Hepatocyte (in vitro differentiated cells): ENCODE measurements at regions not wholly inside any gene's neighbourhood (a gene's known extent, or its start where the extent isn't known, plus 50 kb on each side); places are given as distances from the start of the nearest gene placed in this dataset.

Experiments used
- DNase-seq: peaks from one replicate; pipeline ENCODE4 v3.0.0-alpha.2; 2016; ENCODE audit warnings: low spot score
- H2AFZ ChIP-seq: fragments of 200-600 bp; sonication (generic); 2 replicates; pipeline ENCODE4 v1.6.0; 2016; ENCODE audit warnings: antibody characterized with exemption, mild to moderate bottlenecking
- H3K27ac ChIP-seq: fragments of 200-600 bp; sonication (generic); 2 replicates; pipeline ENCODE4 v1.5.1; 2016; ENCODE audit warnings: mild to moderate bottlenecking
- H3K27me3 ChIP-seq: fragments of 200-600 bp; sonication (generic); 2 replicates; pipeline ENCODE4 v1.6.1; 2016
- H3K36me3 ChIP-seq: fragments of 200-600 bp; sonication (generic); replicated peaks from 2 replicates; pipeline ENCODE4 v1.5.1; 2016; ENCODE audit warnings: low read depth; ENCODE audit not compliant: insufficient read depth
- H3K4me1 ChIP-seq: fragments of 200-600 bp; sonication (generic); 2 replicates; pipeline ENCODE4 v1.5.1; 2016; ENCODE audit warnings: mild to moderate bottlenecking, moderate library complexity; ENCODE audit not compliant: insufficient read depth
- H3K4me2 ChIP-seq: fragments of 200-600 bp; sonication (generic); 2 replicates; pipeline ENCODE4 v1.6.0; 2016
- H3K4me3 ChIP-seq: fragments of 200-600 bp; sonication (generic); 2 replicates; pipeline ENCODE4 v1.5.1; 2016; ENCODE audit warnings: mild to moderate bottlenecking
- H3K79me2 ChIP-seq: fragments of 200-600 bp; sonication (generic); 2 replicates; pipeline ENCODE4 v1.6.0; 2017; ENCODE audit warnings: mild to moderate bottlenecking
- H3K9me2 ChIP-seq: fragments of 200-600 bp; sonication (generic); replicated peaks from 2 replicates; pipeline ENCODE4 v1.6.0; 2017; ENCODE audit warnings: mild to moderate bottlenecking; ENCODE audit not compliant: insufficient read depth
- H3K9me3 ChIP-seq: fragments of 200-600 bp; sonication (generic); 2 replicates; pipeline ENCODE4 v1.5.1; 2016; ENCODE audit warnings: low read depth, mild to moderate bottlenecking
- H4K20me1 ChIP-seq: fragments of 200-600 bp; sonication (generic); 2 replicates; pipeline ENCODE4 v1.6.0; 2016; ENCODE audit warnings: mild to moderate bottlenecking; ENCODE audit not compliant: insufficient read depth, poor library complexity, severe bottlenecking
- CTCF ChIP-seq: fragments of 200-600 bp; sonication (generic); IDR thresholded peaks from 2 replicates; pipeline ENCODE4 v1.5.1; 2016; ENCODE audit warnings: antibody characterized with exemption, mild to moderate bottlenecking; ENCODE audit not compliant: poor library complexity
- EZH2 ChIP-seq: fragments of 200-600 bp; sonication (generic); IDR thresholded peaks from 2 replicates; pipeline ENCODE4 v1.6.1; 2016; ENCODE audit warnings: antibody characterized with exemption, mild to moderate bottlenecking, borderline replicate concordance
- EZH2phosphoT487 ChIP-seq: fragments of 200-600 bp; sonication (generic); IDR thresholded peaks from one replicate; pipeline ENCODE4 v1.6.1; 2018; ENCODE audit warnings: antibody characterized with exemption, mild to moderate bottlenecking, low read depth, moderate library complexity; ENCODE audit not compliant: unreplicated experiment, severe bottlenecking
- WGBS: methylation state at CpG from one replicate; pipeline ENCODE4 v1.1.6; 2016; ENCODE audit warnings: low lambda C conversion rate; ENCODE audit errors: missing lambda C conversion rate; 5-methylcytosine and 5-hydroxymethylcytosine counted together

GRCh38 chr15:66909381-66909890, 156.0 kb upstream of the SMAD3 start:
- Histone ChIP-seq H3K4me3 (no peak overlapping the region), H3K27ac (no peak overlapping the region), H3K36me3 (no peaks in the 10 kb centered on the region), H2AFZ (no peak overlapping the region), H3K9me2 (no peaks in the 10 kb centered on the region), H3K79me2 (no peaks in the 10 kb centered on the region), H3K4me1 (peaks cover 11% of the 10 kb centered on the region), H4K20me1 (no peaks in the 10 kb centered on the region), H3K4me2 (no peak overlapping the region), H3K9me3 (no peaks in the 10 kb centered on the region), H3K27me3 (no peaks in the 10 kb centered on the region)
- no peak for DNase-seq
- WGBS = 92% methylated on average over 7 of the region's 7 CpGs
- no peak for TF ChIP-seq CTCF
- no peak for TF ChIP-seq EZH2
- no peak for TF ChIP-seq EZH2phosphoT487

- Histone ChIP-seq H2AFZ (no peak overlapping the region), H3K27me3 (no peaks in the 10 kb centered on the region), H4K20me1 (no peaks in the 10 kb centered on the region), H3K79me2 (no peaks in the 10 kb centered on the region), H3K9me3 (no peaks in the 10 kb centered on the region), H3K27ac (no peak overlapping the region), H3K4me3 (no peak overlapping the region), H3K36me3 (no peaks in the 10 kb centered on the region), H3K9me2 (no peaks in the 10 kb centered on the region), H3K4me1 (peaks cover 11% of the 10 kb centered on the region), H3K4me2 (no peak overlapping the region)
- TF ChIP-seq EZH2 (no peak), EZH2phosphoT487 (no peak), CTCF (no peak)
- WGBS = 86% methylated on average over 13 of the region's 13 CpGs
- no peak for DNase-seq
Observed at GRCh38 chr15:66911131-66911700, 154.2 kb upstream of the SMAD3 start.

GRCh38 chr15:66912001-66912400, 153.4 kb upstream of the SMAD3 start:
- no peak for DNase-seq
- WGBS = 81% methylated on average over 7 of the region's 7 CpGs
- Histone ChIP-seq H3K27me3 (no peaks in the 10 kb centered on the region), H3K79me2 (no peaks in the 10 kb centered on the region), H3K36me3 (no peaks in the 10 kb centered on the region), H3K9me2 (no peaks in the 10 kb centered on the region), H3K4me3 (no peak overlapping the region), H3K4me2 (no peak overlapping the region), H3K27ac (no peak overlapping the region), H3K9me3 (no peaks in the 10 kb centered on the region), H4K20me1 (no peaks in the 10 kb centered on the region), H2AFZ (no peak overlapping the region), H3K4me1 (peaks cover 11% of the 10 kb centered on the region)
- TF ChIP-seq EZH2 = no peak
- TF ChIP-seq EZH2phosphoT487 = no peak
- no peak for TF ChIP-seq CTCF
